IMR-90 (cell line): ENCODE measurements at regions not wholly inside any gene's neighbourhood (a gene's known extent, or its start where the extent isn't known, plus 50 kb on each side); places are given as distances from the start of the nearest gene placed in this dataset.

Source experiments
- ATAC-seq: fragments of 200-7000 bp; cut with Tn5 transposase; 2 replicates; pipeline ENCODE4 v1.9.1; 2020; ENCODE audit warnings: low read depth, mild to moderate bottlenecking, moderate library complexity
- BruUV-seq: library from RNA; stranded (reverse); fragments of 400-500 nt; replicated peaks from 2 replicates; lab custom pipeline; 2021; lab: Mats Ljungman, UMichigan
- CTCF ChIA-PET: fragments of 300-600 bp; formaldehyde crosslinking; extraction: SDS; loops from one replicate; lab custom pipeline; 2021; ENCODE audit warnings: antibody characterized with exemption; lab: Yijun Ruan, JAX
- POLR2A ChIA-PET: fragments of 300-600 bp; sonication (Branson Sonifier 250); formaldehyde crosslinking; loops from one replicate; lab custom pipeline; 2022; ENCODE audit warnings: antibody characterized with exemption; ENCODE audit not compliant: unreplicated experiment; lab: Charles Lee
- DNase-seq: peaks from one replicate; pipeline ENCODE4 v3.0.0; 2013
- H2AFZ ChIP-seq: replicated peaks from 2 replicates; pipeline ENCODE3; 2013; ENCODE audit warnings: low read length, mild to moderate bottlenecking; ENCODE audit not compliant: poor library complexity
- H2AK5ac ChIP-seq: 2 replicates; pipeline ENCODE4 v1.6.1; 2013; ENCODE audit warnings: low read depth, low read length, inconsistent platforms
- H2AK9ac ChIP-seq: replicated peaks from 2 replicates; pipeline ENCODE3; 2013; ENCODE audit warnings: mild to moderate bottlenecking, low read depth, low read length, moderate library complexity; ENCODE audit not compliant: poor library complexity
- H2BK120ac ChIP-seq: 2 replicates; pipeline ENCODE4 v1.6.1; 2013; ENCODE audit warnings: low read depth, low read length, inconsistent platforms
- H2BK15ac ChIP-seq: 3 replicates; pipeline ENCODE4 v1.6.1; 2013; ENCODE audit warnings: low read depth, low read length, inconsistent platforms
- H2BK20ac ChIP-seq: 2 replicates; pipeline ENCODE4 v1.6.1; 2013; ENCODE audit warnings: low read depth, mild to moderate bottlenecking, inconsistent platforms, low read length, moderate library complexity
- H2BK5ac ChIP-seq: 2 replicates; pipeline ENCODE4 v1.6.1; 2013; ENCODE audit warnings: mild to moderate bottlenecking, low read depth, low read length, inconsistent platforms; ENCODE audit not compliant: poor library complexity, severe bottlenecking
- H3K14ac ChIP-seq: replicated peaks from 2 replicates; pipeline ENCODE4 v1.6.1; 2013; ENCODE audit warnings: low read depth, low read length, inconsistent platforms
- H3K18ac ChIP-seq: 2 replicates; pipeline ENCODE4 v1.6.1; 2013; ENCODE audit warnings: low read depth, low read length, control low read depth
- H3K23ac ChIP-seq: 2 replicates; pipeline ENCODE4 v1.6.1; 2013; ENCODE audit warnings: low read depth, low read length, inconsistent platforms
- H3K27ac ChIP-seq: 2 replicates; pipeline ENCODE4 v1.5.1; 2013; ENCODE audit warnings: mild to moderate bottlenecking, control low read depth, low read length; ENCODE audit not compliant: insufficient read depth
- H3K27me3 ChIP-seq: 2 replicates; pipeline ENCODE4 v1.6.1; 2013; ENCODE audit warnings: low read length; ENCODE audit not compliant: control insufficient read depth, insufficient read depth
- H3K36me3 ChIP-seq: 2 replicates; pipeline ENCODE4 v1.6.1; 2013; ENCODE audit warnings: low read length, mixed read lengths; ENCODE audit not compliant: control insufficient read depth, insufficient read depth
- H3K4ac ChIP-seq: 2 replicates; pipeline ENCODE4 v1.6.1; 2013; ENCODE audit warnings: low read depth, low read length, inconsistent platforms
- H3K4me1 ChIP-seq: 2 replicates; pipeline ENCODE4 v1.6.1; 2013; ENCODE audit warnings: low read length, mixed read lengths; ENCODE audit not compliant: control insufficient read depth, insufficient read depth
- H3K4me2 ChIP-seq: 2 replicates; pipeline ENCODE4 v1.6.1; 2013; ENCODE audit warnings: low read depth, mild to moderate bottlenecking, control low read depth, low read length, moderate library complexity
- H3K4me3 ChIP-seq: 2 replicates; pipeline ENCODE4 v1.5.1; 2013; ENCODE audit warnings: low read depth, mild to moderate bottlenecking, control low read depth, low read length, moderate library complexity; ENCODE audit not compliant: insufficient read depth
- H3K56ac ChIP-seq: 2 replicates; pipeline ENCODE4 v1.6.1; 2013; ENCODE audit warnings: low read length, inconsistent platforms; ENCODE audit not compliant: insufficient read depth; ENCODE audit errors: extremely low read depth
- H3K79me1 ChIP-seq, 2 experiments: 2 replicates each; pipeline ENCODE4 v1.6.1; 2013; ENCODE audit warnings: low read length in 2 of 2, inconsistent platforms in 1 of 2, low read depth in 1 of 2
- H3K9ac ChIP-seq: 2 replicates; pipeline ENCODE4 v1.6.1; 2013; ENCODE audit warnings: low read depth, low read length, control low read depth
- H3K9me1 ChIP-seq: 2 replicates; pipeline ENCODE4 v1.6.1; 2013; ENCODE audit warnings: low read length, inconsistent platforms; ENCODE audit not compliant: insufficient read depth
- H3K9me3 ChIP-seq: 2 replicates; pipeline ENCODE4 v1.6.1; 2013; ENCODE audit warnings: low read length; ENCODE audit not compliant: control insufficient read depth, insufficient read depth
- H4K20me1 ChIP-seq: 2 replicates; pipeline ENCODE4 v1.6.1; 2013; ENCODE audit warnings: low read length, inconsistent platforms; ENCODE audit not compliant: insufficient read depth
- H4K5ac ChIP-seq: 2 replicates; pipeline ENCODE4 v1.6.1; 2013; ENCODE audit warnings: mild to moderate bottlenecking, low read depth, low read length, control low read depth
- H4K8ac ChIP-seq, 2 experiments: 2 replicates each; pipeline ENCODE4 v1.6.1; 2013; ENCODE audit warnings: low read depth in 2 of 2, low read length in 2 of 2, control low read depth in 1 of 2, inconsistent platforms in 1 of 2
- H4K91ac ChIP-seq: 2 replicates; pipeline ENCODE4 v1.6.1; 2013; ENCODE audit warnings: low read depth, low read length, inconsistent platforms; ENCODE audit not compliant: insufficient read depth
- CHD1 ChIP-seq: IDR thresholded peaks from 2 replicates; pipeline ENCODE4 v1.6.1; 2012; ENCODE audit warnings: low read depth, low read length, improper control_type of control experiment
- CTCF ChIP-seq: conservative IDR thresholded peaks from 2 replicates; pipeline ENCODE4 v1.5.1; 2012; ENCODE audit warnings: mild to moderate bottlenecking, low read depth, low read length, improper control_type of control experiment
- RAD21 ChIP-seq: IDR thresholded peaks from 2 replicates; pipeline ENCODE4 v1.6.1; 2012; ENCODE audit warnings: low read length, improper control_type of control experiment
- SMC3 ChIP-seq: fragments of 150-350 bp; IDR thresholded peaks from 2 replicates; pipeline ENCODE4 v1.6.1; 2016; ENCODE audit warnings: low read depth, mild to moderate bottlenecking, antibody characterized with exemption, low read length, moderate library complexity
- WGBS, 2 experiments: methylation state at CpG; one replicate each; pipeline versions ENCODE4 v1.1.5 to v1.1.7; 2013; ENCODE audit warnings: missing lambda C conversion rate in 2 of 2; ENCODE audit not compliant: insufficient read length in 1 of 2; ENCODE audit errors: extremely low coverage in 2 of 2; 5-methylcytosine and 5-hydroxymethylcytosine counted together
- dilution Hi-C: fragments of 300-500 bp; cut with HindIII; formaldehyde crosslinking; loops from one replicate; pipeline ENCODE4 v1.14.3; 2018; ENCODE audit warnings: low sequenced_read_pairs; ENCODE audit not compliant: unreplicated experiment
- in situ Hi-C: fragments of 300-500 bp; cut with MboI; formaldehyde crosslinking; loops from 3 replicates; pipeline ENCODE4 v1.14.3; 2019; ENCODE audit warnings: low sequenced_read_pairs, inconsistent platforms, mixed read lengths
- intact Hi-C: fragments of 100-400 bp; cut with micrococcal nuclease; formaldehyde crosslinking; loops from 2 replicates; pipeline ENCODE4 v1.10.0; 2022

GRCh38 chr20:40797425-40797824 is 108.4 kb upstream of the MAFB start:
- POLR2A ChIA-PET: no interaction called here
- Histone ChIP-seq H3K4me3 (no peak overlapping the region), H3K9me3 (no peaks in the 10 kb centered on the region), H4K8ac (no peak overlapping the region), H3K4ac (no peak overlapping the region), H2BK20ac (no peak overlapping the region), H2BK5ac (no peak overlapping the region), H2BK120ac (no peak overlapping the region), H2AFZ (no peak overlapping the region), H3K9me1 (no peaks in the 10 kb centered on the region), H3K79me1 (no peaks in the 10 kb centered on the region), H3K27ac (no peak overlapping the region), H3K56ac (no peak overlapping the region), H3K9ac (no peak overlapping the region), H4K91ac (no peak overlapping the region), H4K5ac (no peak overlapping the region), H2AK5ac (no peak overlapping the region), H3K4me1 (no peaks in the 10 kb centered on the region), H3K36me3 (no peaks in the 10 kb centered on the region), H2BK15ac (no peak overlapping the region), H3K4me2 (no peak overlapping the region), H3K27me3 (no peaks in the 10 kb centered on the region), H3K18ac (no peak overlapping the region), H3K14ac (no peak overlapping the region), H2AK9ac (no peak overlapping the region), H4K20me1 (no peaks in the 10 kb centered on the region), H3K23ac (no peak overlapping the region)
- ATAC-seq (peak; percentile 40; the same call in 1 of the 2 replicates), DNase-seq (peak; percentile 17)
- in situ Hi-C loops (no loop called here), dilution Hi-C loops (no loop called here), intact Hi-C loops (loop anchor here (1.0 to 5.0 kb wide), 3 partner anchors 149 to 585 kb away; no protein-coding TSS in a partner anchor)
- WGBS, 2 experiments: 39% methylated on average over 2 of the region's 4 CpGs; no CpG with 5 or more reads in 1 of the 2 experiments
- CTCF ChIA-PET: interaction anchor here (0.7 to 1.4 kb wide), 4 partner anchors 11 to 149 kb away, joined by 3 to 4 read pairs (median 3); partner anchors contain the start of gene MAFB
- peak; percentile 51 for TF ChIP-seq CTCF
- no peak for TF ChIP-seq CHD1
- peak; percentile 38 for TF ChIP-seq RAD21
- peak; percentile 36; the same call in 1 of the 2 replicates for TF ChIP-seq SMC3
- no TSS peak for BruUV-seq
